ENCODE measurements at regions not wholly inside any gene's neighbourhood (a gene's known extent, or its start where the extent isn't known, plus 50 kb on each side); places are given as distances from the start of the nearest gene placed in this dataset.
A peak's percentile ranks its signal among the peaks of the same experiment; 100 is the strongest.

DNA sequence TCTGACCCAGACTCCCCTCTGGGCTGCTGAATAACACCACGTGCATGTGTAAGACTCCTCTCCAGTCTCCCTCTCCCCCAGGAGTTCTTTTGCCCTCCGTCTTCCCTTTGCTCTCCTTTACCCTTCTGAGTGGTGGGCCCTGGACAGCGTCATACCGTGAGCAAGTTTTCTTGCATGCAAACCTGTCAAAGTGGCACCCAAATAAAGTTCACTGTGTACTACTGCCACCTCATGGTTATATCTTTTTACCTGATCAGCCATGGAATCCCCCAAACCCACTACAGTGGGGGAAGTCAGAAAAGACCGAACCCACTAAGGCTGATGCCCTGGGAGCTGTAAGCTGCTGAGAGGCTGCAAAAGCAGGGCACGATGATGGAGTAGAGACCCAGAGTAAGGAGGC, 131.1 kb upstream of the VRK1 start:
- H2BK20ac ChIP-seq (ENCODE audit: low read depth, low read length, poor library complexity, severe bottlenecking), result no peak overlapping the region
- no peak overlapping the region for H4K5ac ChIP-seq (ENCODE audit: insufficient read length, low read depth, low read length)
- no peak overlapping the region for H3K4me3 Mint-ChIP-seq
- H3K18ac ChIP-seq (ENCODE audit: insufficient read length, low read depth, low read length), result no peak overlapping the region
- H3K23me2 ChIP-seq (ENCODE audit: insufficient read length, low read depth, low read length, poor library complexity, severe bottlenecking), result no peaks in the 10 kb centered on the region
- H4K8ac ChIP-seq (replicated peaks; ENCODE audit: insufficient read length, low read depth, low read length), result no peak overlapping the region
- H2AK5ac ChIP-seq (ENCODE audit: insufficient read length, low read length), result no peak overlapping the region
- H3K56ac ChIP-seq (ENCODE audit: insufficient read length, low read depth, low read length), result no peak overlapping the region
- no peaks in the 10 kb centered on the region for H3K79me1 ChIP-seq (ENCODE audit: insufficient read depth, low read depth, low read length, poor library complexity, severe bottlenecking)
- H3K9me3 Mint-ChIP-seq, result peaks cover 5 to 13% of the 10 kb centered on the region in 2 experiments
- no peak overlapping the region for H2AFZ ChIP-seq (ENCODE audit: low read length)
- no peak for DNase-seq
- H3K4me1 ChIP-seq (ENCODE audit: insufficient read depth, low read length), result no peaks in the 10 kb centered on the region
- H3K27ac Mint-ChIP-seq, result no peak overlapping the region
- H2BK120ac ChIP-seq (ENCODE audit: low read depth, low read length, poor library complexity, severe bottlenecking), result no peak overlapping the region
- no peak overlapping the region for H4K91ac ChIP-seq (ENCODE audit: insufficient read length, low read depth, low read length)
- H3K4ac ChIP-seq (ENCODE audit: low read depth, low read length), result no peak overlapping the region
- TF ChIP-seq, protein P1, sequence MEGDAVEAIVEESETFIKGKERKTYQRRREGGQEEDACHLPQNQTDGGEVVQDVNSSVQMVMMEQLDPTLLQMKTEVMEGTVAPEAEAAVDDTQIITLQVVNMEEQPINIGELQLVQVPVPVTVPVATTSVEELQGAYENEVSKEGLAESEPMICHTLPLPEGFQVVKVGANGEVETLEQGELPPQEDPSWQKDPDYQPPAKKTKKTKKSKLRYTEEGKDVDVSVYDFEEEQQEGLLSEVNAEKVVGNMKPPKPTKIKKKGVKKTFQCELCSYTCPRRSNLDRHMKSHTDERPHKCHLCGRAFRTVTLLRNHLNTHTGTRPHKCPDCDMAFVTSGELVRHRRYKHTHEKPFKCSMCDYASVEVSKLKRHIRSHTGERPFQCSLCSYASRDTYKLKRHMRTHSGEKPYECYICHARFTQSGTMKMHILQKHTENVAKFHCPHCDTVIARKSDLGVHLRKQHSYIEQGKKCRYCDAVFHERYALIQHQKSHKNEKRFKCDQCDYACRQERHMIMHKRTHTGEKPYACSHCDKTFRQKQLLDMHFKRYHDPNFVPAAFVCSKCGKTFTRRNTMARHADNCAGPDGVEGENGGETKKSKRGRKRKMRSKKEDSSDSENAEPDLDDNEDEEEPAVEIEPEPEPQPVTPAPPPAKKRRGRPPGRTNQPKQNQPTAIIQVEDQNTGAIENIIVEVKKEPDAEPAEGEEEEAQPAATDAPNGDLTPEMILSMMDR (conservative IDR thresholded peaks at IDR 0.05), result peak; percentile 40; the same call in 1 of the 3 replicates
- no peak overlapping the region for H3K4me2 ChIP-seq (ENCODE audit: insufficient read depth, insufficient read length, low read length)
- H3K4me1 Mint-ChIP-seq, result peaks cover 13% of the 10 kb centered on the region in 2 experiments
- H2BK12ac ChIP-seq (ENCODE audit: insufficient read length, low read depth, low read length), result no peak overlapping the region
- peaks cover 0 to 2% (median 0%) of the 10 kb centered on the region in 3 experiments; a peak in 3 of 7 replicates for H3K36me3 Mint-ChIP-seq (ENCODE audit: insufficient read depth in 1 of 3, low read depth in 3 of 3)
- H3K27me3 Mint-ChIP-seq (ENCODE audit: low read depth), result peaks cover 41% of the 10 kb centered on the region
- H3K14ac ChIP-seq (ENCODE audit: insufficient read depth, low read length), result no peak overlapping the region
- H2BK5ac ChIP-seq (ENCODE audit: insufficient read length, low read length), result no peak overlapping the region
- H3K23ac ChIP-seq (ENCODE audit: insufficient read length, low read depth, low read length), result no peak overlapping the region
- H3K27me3 ChIP-seq (ENCODE audit: insufficient read depth, low read length), result no peaks in the 10 kb centered on the region
- H3K27ac ChIP-seq (ENCODE audit: insufficient read length, low read depth, low read length), result no peak overlapping the region
- H3K79me2 ChIP-seq (ENCODE audit: insufficient read depth, low read length), result no peaks in the 10 kb centered on the region
- no peaks in the 10 kb centered on the region for H3K9me3 ChIP-seq (ENCODE audit: control insufficient read depth, low read depth, low read length)
- H4K20me1 ChIP-seq (ENCODE audit: control insufficient read depth, insufficient read depth, insufficient read length), result no peaks in the 10 kb centered on the region
- no peak overlapping the region for H3K9ac ChIP-seq (ENCODE audit: extremely low read depth, insufficient read length, low read length)
- no peak overlapping the region for H3T11ph ChIP-seq (ENCODE audit: low read length)
- no peak overlapping the region for H2BK15ac ChIP-seq (ENCODE audit: low read depth, low read length)
- WGBS (ENCODE audit: extremely low coverage, insufficient read length, low lambda C conversion rate), result no CpG with 5 or more reads among the region's 6 CpGs

Measured in H9 (cell line).